ENCODE measurements at regions not wholly inside any gene's neighbourhood (a gene's known extent, or its start where the extent isn't known, plus 50 kb on each side); places are given as distances from the start of the nearest gene placed in this dataset.
"Not testable (repeated sequence)": the region's sequence is repeated elsewhere in the genome, so short reads cannot be mapped to it uniquely, and the experiment has no call there.

DNA sequence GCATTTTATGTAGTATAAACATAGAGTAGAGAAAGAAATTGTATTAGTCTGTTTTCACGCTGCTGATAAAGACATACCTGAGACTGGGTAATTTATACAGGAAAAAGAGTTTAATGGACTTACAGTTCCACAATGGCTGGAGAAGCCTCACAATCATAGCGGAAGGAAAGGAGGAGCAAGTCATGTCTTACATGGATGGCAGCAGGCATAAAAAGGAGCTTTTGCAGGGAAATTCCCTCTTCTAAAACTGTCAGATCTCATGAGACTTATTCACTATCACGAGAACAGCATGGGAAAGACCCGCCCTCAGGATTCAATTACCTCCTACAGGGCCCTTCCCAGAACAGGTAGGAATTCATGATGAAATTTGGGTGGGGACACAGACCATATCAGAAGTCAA is 98.1 kb downstream of the ARRDC3 start:
- not testable (repeated sequence) for DNase-seq (ENCODE audit: low read depth in 1 of 2, low spot score in 1 of 2)

DNA sequence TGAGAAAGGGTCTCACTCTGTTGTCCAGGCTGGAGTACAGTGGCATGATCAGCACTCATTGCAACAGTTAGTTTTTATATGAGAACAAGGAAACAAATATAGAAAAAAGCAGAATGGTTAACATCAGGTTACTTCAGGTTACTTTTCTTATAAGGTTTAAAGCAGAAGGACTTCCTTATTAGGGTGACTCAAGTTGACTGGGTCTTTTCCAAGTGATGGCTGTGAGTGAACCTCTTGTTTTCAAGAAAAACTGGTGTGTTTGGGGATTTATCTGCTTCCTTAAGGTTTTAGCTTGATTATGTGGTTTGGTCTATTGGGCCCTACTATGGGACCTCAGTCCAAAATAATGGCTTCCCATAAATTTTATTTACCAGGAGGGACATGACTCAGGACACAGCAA is 99.2 kb downstream of the ARRDC3 start:
- no peak for DNase-seq (ENCODE audit: low read depth in 1 of 2, low spot score in 1 of 2)

DNA sequence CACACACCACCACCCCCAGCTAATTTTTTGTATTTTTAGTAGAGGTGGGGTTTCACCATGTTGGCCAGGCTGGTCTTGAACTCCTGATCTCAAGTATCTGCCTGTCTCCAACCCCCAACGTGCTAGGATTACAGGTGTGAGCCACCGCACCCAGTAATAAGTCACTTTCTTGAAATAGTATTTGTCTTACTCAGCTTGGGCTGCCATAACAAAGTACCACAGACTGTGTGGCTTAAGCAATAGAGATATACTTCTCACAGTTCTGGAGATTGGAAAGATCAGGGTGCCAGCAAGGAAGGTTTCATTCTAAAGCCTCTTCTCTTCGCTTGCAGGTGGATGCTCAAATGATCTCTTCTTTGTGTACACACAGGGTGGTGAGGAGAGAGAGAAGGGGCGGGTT is 99.8 kb downstream of the ARRDC3 start:
- DNase-seq (ENCODE audit: low read depth in 1 of 2, low spot score in 1 of 2) = no peak

DNA sequence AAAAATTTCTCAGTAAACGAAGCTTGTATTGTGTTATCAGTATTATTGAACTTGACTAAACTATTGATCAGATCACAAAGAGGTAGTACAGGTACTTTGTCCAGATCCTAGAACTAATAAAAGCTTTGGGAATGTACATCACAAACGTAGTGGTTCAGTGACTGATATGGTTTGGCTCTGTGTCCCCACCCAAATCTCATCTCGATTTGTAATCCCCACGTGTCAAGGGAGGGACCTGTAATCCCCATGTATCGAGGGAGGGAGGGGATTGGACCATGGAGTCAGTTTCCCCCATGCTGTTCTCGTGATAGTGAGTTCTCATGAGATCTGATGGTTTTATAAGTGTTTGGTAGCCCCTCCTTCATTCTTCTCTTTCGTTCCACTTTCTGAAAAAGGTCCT is 100.9 kb downstream of the ARRDC3 start:
- DNase-seq (ENCODE audit: low read depth in 1 of 2, low spot score in 1 of 2) = no peak

DNA sequence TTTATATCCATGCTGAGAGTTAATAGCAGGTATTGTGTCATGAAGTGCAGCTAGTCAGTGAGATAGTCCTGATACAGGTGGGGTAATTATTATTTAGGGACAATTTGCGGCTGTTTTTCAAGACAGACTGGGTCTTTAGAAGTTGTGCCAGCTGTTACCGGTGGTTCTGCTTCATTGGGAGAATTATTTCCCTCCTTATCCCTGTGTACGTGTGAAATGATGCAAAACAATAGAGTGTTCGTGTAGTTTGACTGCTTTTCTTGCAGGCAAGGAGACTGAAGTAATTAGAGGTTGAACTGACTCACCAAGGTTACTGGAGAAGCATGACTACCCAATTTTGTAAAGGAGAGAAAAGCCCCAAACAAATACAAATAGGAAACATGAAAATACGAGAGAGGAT is 101.7 kb downstream of the ARRDC3 start:
- no peak for DNase-seq (ENCODE audit: low read depth in 1 of 2, low spot score in 1 of 2)

DNA sequence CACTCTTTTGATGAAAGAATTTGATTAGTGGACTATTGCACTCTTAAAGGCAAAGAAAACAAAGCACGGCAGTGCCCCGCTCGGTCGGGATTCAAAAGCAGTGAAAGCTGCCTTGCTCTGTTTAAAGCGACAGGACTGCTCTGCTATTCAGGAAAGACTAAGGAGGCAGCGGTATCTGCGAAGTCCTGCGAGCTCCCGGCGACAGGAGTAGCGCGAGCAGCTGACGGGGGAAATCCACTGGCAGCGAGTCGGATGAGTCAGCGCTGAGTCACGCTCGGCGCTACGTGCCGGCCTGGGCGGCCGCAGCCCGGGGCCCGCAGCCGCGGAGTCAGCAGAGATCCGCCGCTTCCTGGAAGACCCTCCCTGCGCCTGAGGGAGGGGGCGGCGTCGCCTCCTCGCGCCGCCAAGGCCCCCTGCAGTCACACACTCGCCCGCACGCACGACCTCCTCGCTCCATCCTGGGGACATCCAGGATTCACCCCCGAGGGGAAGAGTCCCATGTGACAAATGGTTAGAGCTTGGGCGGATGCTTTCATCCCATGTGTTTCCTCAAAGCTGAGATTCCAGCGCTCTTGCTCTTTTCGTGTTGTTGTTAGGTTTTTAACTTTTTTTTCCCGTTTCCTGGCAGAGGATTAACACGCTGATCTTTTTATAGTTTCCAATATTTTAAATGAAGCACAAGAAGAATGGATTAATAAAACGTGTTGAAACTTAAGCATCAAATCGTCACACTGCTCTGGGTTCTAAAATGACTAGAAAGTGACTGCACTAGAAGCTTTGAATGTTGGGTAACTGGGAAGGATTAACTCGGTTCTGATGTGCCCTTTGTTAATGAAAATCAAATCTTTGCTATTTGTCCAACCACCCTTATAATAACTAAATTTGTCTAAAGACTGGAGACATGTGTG is 102.5 kb downstream of the ARRDC3 start:
- peak; percentile 69 to 81 for DNase-seq (ENCODE audit: low read depth in 1 of 2, low spot score in 1 of 2)

DNA sequence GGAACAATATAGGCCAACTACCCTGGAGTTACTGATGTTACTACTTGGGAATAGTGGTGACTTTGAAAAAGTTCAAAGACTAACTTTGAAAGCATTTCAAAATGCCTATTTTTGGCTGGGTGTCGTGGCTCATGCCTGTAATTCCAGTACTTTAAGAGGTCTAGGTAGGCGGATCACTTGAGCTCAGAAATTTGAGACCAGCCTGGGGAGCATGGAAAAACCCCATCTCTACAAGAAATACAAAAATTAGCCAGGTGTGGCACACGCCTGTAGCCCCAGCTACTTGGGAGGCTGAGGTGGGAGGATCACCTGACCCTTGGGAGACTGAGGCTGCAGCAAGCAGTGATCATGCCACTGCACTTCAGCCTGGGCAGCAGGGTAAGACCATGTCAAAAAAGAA is 105.3 kb downstream of the ARRDC3 start:
- DNase-seq (ENCODE audit: low read depth in 1 of 2, low spot score in 1 of 2) = no peak

DNA sequence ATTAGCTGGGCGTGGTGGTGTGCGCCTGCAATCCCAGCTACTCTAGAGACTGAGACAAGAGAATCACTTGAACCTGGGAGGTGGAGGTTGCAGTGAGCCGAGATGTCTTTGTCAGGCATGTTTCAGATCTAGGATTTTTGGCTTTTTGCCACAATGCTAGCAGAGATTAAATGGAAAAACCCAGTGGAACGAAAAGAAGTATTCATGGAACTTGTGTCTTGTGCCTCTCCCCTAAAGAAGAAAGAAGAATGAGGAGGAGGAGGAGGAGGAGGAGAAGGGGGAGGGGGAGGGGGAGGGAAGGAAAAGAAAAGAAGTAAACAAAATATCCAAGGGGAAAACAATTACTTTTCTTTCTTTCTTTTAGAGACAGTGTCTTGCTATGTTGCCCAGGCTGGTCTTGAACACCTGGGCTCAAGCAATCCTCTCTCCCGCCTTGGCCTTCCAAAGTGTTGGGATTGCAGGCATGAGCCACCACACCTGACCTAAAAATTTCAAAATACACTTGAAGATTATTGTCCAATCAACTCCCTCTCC is 106.0 kb downstream of the ARRDC3 start:
- DNase-seq (ENCODE audit: low read depth in 1 of 2, low spot score in 1 of 2) = no peak

DNA sequence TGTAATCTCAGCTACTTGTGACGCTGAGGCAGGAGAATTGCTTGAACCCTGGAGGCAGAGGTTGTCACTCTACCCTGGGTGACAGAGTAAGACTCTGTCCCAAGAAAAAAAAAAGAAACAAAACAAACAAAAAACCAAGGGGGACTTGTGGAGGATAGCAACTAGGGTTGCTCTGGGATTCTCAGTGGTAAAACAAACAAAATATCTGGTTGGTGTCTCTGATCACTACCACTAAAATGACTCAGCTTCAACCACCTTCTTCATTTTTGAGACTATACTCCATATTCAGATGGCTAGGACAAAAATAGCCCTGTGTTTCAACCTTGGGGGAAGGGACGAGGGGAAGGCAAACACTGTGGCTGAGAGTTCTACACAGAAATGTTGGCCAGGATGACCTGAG is 110.3 kb downstream of the ARRDC3 start:
- no peak for DNase-seq (ENCODE audit: low read depth in 1 of 2, low spot score in 1 of 2)

DNA sequence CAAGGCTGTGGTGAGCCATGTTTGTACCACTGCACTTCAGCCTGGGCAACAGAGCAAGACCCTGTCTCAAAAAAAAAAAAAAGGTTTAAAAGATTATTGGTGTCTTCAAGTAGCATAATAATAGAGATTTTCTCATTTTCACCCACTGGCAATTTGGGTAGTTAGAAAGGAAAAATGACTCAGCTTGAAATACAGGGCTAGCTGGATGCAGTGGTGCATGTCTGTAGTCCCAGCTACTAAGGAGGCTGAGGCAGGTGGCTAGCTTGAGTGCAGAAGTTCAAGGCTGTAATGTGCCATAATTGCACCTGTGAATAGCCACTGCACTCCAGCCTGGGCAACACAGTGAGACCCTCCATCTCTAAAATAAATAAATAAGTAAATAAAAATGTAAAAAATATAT is 111.1 kb downstream of the ARRDC3 start:
- no peak for DNase-seq (ENCODE audit: low read depth in 1 of 2, low spot score in 1 of 2)

DNA sequence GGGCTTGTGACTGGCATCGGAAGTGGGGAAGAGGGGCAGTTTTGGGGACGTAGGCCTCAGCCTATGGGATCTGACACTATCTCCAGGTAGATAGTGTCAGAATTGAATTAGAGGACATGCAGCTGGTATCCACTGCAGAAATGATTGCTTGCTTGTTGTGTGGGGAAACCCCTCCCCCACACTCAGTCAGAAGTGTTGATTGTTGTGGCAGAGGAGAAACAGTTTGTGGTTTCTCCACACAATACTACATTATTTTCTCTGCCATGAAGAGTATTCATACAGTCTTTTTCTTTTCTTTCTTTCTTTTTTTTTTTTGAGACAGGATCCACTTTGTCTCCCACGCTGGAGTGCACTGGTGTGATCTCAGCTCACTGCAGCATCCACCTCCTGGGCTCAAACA is 113.9 kb downstream of the ARRDC3 start:
- DNase-seq (ENCODE audit: low read depth in 1 of 2, low spot score in 1 of 2) = no peak

DNA sequence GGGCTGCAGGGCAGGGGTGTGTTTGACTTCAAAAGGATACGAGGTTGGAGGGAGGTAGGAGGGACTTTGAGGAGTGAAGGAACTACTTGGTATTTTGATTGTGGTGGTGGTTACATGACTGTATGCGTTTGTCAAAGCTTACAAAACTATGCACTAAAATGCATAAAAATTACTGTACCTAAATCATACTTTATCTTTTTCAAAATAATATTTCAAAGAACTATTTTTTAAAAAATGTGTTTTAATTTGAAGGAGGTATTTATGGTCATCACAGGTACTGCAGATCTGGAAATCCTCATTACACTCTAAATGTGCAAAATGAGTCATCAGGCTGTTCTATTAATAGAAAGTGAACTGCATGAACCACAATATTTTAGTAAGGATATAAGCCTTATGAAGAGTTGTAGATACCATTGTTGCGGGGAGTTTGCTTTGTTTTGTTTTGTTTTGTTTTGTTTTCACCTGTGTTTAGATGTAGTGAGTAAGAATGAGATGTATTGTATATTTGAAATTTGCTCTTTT is 116.9 kb downstream of the ARRDC3 start:
- no peak for DNase-seq (ENCODE audit: low read depth in 1 of 2, low spot score in 1 of 2)

DNA sequence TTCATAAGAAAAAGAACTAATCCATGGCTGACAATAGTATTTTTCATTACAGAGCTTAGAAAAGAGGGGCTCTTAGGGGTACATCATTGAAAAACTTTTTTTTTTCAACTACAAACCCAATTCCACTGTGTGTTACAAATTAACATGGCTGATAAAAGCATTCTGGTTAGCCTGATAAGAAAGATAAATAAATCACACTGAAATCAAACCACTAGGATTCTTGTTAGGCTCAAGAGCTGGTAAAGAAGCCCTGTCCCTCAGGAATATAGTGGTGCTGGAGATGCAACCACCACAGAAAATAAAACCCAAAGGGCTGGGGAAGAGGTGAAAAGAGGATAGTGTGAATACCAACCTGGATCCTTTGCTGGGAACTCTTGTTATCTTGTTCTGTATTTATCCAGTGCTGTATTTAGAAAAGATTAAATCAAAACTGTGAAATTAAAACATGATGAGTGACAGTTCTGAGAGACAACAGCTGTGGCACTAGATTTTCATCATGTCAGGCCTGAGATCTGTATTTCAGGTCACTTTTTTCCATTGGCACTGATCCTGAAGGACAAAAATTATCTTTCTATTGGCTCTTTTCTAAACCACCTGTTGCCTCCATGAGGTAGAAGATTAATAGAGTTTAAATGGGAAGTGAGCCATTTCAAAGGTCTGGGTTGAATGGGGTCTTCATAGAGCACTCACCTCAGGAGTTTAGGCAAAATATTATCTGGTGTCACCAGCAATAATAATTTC is 118.6 kb downstream of the ARRDC3 start:
- no peak for DNase-seq (ENCODE audit: low read depth in 1 of 2, low spot score in 1 of 2)

DNA sequence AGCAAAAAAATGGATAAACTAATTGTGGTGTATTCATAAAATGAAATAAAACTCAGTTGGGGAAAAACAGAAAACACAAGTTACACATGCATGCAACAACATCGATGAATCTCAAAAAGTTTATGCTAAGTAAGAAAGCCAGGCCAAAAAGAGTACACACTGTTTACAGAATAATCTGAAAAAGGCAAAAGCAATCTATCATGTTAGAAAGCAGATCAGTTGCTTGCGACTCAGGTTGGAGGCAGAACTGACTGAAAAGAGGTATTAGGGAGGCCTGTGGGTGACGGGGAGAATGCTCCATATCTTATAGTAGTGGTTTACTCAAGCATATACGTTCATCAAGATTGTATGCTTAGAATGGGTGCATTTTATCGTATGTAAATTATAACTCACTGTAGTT is 119.2 kb downstream of the ARRDC3 start:
- DNase-seq (ENCODE audit: low read depth in 1 of 2, low spot score in 1 of 2) = no peak

DNA sequence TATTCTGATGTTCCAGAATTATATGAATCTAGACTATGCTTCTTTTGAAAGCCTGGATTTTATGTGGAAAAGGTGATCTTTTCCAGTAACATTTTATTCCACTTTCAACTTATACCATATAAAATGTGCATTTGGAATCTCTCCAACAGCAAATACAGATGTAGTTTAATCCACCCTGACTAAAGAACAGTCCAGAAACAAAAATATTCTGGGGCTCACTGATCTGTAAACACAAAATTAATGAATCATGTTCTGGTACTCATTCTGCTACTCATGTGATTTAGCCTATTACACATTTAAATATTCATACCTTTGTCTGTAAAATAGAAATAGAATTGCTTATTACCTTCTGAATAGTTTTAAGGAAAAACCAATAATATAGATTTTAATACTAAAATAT is 125.8 kb downstream of the ARRDC3 start:
- no peak for DNase-seq (ENCODE audit: low read depth in 1 of 2, low spot score in 1 of 2)

DNA sequence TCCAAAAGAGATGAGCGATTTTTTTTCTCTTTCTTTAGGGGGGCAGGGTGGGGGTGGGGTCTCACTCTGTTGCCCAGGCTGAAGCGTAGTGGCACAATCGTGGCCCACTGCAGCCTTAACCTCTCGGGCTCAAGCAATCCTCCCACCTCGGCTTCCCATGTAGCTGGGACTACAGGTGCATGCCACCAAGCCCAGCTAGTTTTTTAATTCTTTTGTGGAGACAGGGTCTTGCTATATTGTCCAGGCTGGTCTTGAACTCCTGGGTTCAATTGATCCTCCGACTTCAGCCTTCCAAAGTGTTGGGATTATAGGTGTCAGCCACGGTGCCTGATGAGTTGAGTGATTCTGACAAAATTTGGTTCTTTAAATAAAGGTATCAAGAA is 127.0 kb downstream of the ARRDC3 start:
- no peak for DNase-seq (ENCODE audit: low read depth in 1 of 2, low spot score in 1 of 2)

DNA sequence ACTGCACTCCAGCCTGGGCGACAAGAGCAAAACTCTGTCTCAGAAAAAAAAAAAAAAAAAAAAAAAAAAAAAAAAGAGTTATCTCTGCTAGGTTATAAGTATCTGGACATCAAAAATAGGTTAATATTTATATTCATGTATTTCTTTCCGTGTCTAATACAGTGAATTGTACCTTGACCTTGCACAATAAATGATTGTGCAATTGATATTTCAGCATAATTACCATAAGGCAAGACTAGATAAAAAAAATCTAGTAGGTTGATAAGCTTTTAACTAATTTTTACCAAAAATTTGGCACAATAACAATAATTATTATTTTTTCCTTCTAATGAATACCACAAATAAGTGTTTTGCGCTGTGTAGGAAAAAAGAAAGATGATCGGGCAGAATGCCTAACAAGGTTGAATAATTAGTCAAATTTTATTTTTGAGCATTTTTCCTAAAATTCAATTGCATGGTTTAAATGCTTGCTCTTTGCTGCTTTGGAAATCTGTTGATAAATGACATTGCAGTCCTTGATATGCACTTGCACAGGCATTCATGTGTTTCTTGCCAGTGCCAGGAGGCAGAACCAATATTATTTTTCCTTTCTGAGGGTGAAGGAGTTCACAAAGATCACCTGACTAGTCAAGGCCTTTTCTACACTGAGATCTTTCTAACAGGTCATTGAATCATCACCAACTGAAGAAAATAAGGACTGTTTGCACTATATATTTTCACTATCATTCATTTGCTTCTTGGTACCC is 127.5 kb downstream of the ARRDC3 start:
- no peak for DNase-seq (ENCODE audit: low read depth in 1 of 2, low spot score in 1 of 2)

DNA sequence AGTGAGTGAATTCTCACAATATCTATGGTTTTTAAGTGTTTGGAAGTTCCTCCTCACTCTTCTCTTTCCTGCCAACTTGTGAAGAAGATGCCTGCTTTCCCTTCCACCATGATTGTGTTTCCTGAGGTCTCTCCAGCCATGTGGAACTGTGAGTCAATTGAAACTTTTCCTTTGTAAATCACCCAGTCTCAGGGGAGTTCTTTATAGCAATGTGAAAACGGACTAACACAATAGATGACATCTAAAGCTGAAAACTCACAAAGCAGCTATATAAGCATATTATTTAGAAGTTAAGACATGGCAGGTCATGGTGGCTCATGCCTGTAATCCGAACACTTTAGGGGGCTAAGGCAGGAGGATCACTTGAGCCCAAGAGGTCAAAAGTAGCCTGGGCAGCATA is 130.2 kb downstream of the ARRDC3 start:
- DNase-seq (ENCODE audit: low read depth in 1 of 2, low spot score in 1 of 2) = no peak

DNA sequence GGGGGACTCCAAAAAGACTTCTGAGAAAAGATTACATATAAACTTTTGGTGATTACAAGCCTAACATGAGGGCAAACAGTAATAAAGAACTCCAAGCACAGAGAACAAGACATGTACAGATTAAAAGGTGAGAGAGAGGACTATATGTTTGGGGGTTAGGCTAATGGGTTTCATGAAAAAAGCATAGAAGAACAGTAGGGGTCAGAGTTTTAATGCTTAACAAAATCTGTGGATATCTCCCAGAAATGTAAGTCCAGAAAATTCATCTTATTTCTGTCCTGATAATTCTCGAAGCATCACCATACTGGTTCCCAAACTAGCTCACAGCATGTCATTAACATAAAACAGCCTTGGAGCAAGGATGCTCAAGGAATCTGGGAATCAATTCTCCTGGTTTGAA is 137.2 kb downstream of the ARRDC3 start:
- no peak for DNase-seq (ENCODE audit: low read depth in 1 of 2, low spot score in 1 of 2)

DNA sequence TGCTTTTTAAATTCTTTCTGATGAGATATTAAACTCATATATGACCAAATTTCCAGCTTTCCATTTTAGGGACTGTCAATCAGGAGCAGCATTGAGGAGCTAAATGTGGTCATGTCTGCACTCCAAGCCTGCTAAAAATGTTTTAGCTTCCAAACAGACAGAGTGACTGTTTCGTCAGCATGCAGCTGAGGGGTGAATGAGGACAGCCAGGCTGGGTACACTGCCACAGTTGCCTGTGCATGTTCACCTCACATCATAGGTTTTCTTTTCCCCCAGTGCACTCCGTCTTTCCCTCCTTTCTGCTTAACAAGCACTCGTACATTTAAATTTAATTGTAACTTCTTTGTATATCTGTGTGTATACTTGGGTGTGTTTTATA is 138.1 kb downstream of the ARRDC3 start:
- DNase-seq (ENCODE audit: low read depth in 1 of 2, low spot score in 1 of 2) = no peak

DNA sequence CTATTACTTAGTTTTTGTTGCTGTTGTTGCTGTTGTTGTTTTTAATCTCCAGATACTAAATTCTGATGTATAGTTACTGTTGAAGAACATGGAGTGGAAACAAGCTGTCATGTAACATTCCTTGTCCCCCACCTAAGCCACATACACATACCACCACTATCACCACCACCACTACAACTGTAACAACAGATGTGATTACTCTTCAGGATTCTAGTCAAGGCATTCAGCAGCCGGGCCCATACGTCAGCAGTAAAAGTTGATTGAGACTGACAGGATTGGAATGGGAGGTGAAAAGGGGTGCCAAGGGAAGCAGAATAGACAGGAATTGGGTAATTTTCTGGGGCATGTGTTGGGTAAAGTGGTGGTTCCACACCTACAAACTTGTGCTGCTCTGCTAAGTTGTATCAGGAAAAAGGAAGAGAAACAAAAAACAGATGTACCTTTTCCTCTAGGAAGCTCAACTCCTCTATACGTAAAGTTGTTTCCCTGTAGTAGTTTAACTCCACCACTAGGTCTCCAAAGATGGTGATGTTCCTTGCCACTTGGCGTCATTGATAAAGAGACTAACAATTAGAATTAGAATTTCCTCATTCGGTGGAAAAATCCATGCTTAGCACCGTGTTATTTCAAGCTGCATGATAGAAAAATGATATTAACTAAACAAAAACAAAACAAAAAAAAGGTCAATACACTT is 138.6 kb downstream of the ARRDC3 start:
- DNase-seq (ENCODE audit: low read depth in 1 of 2, low spot score in 1 of 2) = no peak
